AG09319 (cell line): ENCODE measurements at regions not wholly inside any gene's neighbourhood (a gene's known extent, or its start where the extent isn't known, plus 50 kb on each side); places are given as distances from the start of the nearest gene placed in this dataset.

Source experiments
- DNase-seq: peaks from one replicate; pipeline ENCODE4 v3.0.0-alpha.2; 2010; ENCODE audit warnings: low read depth; ENCODE audit errors: extremely low read depth
- TF ChIP-seq, protein P1 (sequence below): IDR thresholded peaks from 2 replicates; pipeline ENCODE4 v1.5.1; 2011; ENCODE audit warnings: low read depth, mild to moderate bottlenecking, inconsistent platforms, low read length, moderate library complexity

DNA sequence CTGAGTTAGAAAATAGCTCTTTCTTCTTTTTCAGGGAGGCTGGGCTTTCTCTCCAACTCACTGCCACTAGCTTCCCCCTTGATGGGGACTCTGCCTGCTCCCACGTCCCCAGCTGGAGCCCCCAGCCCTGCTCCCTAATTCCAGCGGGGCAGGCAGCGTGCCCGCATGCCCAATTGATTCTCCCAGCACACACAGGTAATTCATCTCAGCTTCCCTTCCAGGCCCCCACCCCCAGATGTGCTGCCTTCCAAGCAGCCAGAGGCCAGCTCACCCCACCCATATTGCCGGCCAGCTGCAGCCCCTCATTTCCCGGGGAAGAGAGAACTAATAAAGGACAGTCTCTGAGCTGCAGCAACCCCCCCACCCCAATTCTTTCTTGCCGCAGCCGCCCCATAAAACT, 69.8 kb downstream of the EFNB1 start:
- TF ChIP-seq, protein P1, sequence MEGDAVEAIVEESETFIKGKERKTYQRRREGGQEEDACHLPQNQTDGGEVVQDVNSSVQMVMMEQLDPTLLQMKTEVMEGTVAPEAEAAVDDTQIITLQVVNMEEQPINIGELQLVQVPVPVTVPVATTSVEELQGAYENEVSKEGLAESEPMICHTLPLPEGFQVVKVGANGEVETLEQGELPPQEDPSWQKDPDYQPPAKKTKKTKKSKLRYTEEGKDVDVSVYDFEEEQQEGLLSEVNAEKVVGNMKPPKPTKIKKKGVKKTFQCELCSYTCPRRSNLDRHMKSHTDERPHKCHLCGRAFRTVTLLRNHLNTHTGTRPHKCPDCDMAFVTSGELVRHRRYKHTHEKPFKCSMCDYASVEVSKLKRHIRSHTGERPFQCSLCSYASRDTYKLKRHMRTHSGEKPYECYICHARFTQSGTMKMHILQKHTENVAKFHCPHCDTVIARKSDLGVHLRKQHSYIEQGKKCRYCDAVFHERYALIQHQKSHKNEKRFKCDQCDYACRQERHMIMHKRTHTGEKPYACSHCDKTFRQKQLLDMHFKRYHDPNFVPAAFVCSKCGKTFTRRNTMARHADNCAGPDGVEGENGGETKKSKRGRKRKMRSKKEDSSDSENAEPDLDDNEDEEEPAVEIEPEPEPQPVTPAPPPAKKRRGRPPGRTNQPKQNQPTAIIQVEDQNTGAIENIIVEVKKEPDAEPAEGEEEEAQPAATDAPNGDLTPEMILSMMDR, result no peak
- no peak for DNase-seq

DNA sequence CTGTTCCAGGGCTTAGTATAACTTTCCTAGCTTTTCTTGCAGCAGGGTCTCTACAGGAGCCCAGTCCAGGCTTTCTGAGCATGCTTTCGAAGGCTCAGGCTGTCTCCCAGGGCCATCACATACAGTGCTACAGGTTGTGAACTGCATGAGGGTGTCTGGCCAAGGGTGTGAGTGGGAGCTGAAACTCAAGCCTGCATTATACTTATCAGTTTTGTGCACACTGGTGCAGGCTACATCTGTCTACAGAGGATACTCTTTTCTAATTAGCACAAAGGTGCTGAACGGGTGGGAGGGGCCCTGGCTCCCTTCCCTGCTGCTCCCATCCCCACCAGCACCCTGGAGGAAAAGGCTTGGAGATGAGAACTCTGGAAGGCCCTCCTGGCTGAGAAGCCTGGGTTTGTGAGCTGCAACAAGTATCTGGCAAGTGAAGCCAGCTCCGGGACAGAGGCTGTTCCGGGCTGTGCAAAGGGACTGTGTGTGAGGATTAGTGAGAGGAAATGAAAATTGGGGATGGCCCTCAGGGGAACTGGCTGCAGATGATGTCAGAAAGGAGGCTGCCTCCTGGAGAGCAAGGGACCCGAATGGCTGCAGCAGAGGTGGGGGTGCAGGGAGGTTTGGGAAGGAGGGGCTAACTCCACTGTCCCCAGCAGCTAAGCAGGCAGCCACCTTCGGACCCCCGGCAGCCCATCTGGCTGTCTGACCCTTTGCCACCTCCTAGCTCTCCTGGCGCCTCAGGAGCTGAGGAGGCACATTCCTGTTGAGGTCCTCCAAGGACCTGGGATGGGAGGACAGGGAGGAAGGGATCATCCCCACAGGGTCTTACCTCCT, 68.5 kb downstream of the EFNB1 start:
- TF ChIP-seq, protein P1, result no peak
- DNase-seq, result no peak

DNA sequence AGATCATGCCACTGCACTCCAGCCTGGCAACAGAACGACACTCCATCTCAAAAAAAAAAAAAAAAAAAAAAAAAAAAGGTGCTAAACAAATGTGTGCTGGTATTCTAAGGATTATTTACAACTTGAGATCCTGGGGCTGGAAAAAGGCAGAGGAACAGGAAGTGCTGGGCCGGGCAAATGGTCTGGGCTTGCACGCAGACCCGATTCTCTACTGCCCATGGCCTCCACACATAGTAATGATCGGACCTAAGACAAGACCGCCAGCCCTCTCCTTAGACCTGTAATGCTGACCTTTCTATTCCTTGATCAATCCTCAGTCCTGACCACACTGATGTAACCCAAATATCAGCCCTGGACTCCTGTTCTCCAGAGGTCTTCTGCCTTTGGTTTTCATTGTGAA, 67.8 kb downstream of the EFNB1 start:
- TF ChIP-seq, protein P1, result no peak
- DNase-seq, result no peak

DNA sequence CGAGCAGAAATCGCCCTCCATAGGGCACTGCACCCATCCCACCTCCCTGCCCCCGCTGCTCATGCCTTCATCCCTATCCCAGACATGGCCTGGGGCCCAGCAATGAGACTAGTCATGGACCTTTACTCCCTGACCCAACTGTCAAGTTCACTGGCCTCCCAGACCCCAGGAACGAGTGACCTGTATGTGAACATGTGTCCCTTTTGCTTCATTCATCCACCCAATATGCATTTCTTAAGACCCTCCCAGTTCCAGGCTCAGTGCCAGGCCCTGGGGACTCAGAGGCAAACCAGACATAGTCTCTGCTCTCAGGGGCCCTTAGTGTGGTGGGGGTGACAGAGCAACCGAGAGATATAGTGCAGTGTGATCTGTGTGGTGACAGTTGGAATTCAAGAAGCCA, 67.0 kb downstream of the EFNB1 start:
- no peak for DNase-seq
- TF ChIP-seq, protein P1, result no peak

DNA sequence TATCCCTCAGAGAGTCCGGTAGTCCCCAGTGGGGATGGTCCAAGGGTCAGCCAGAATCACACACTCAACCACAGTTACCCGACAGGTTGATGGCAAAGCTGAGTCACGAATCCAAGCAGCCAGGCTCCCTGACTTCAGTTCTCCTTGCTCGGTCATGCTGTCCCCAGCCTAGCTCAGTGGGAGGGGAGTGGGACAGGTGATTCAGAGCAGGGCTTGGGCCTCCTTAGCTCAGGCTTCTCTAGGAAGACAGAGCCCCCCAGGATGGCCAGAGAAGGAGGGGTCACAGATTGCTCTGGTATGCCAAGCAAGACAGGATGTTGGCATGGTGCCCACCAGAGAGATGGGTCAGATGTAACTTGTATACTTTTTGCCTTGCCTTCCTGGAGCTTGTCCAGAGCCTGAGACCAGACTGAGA, 66.5 kb downstream of the EFNB1 start:
- TF ChIP-seq, protein P1, result no peak
- no peak for DNase-seq

DNA sequence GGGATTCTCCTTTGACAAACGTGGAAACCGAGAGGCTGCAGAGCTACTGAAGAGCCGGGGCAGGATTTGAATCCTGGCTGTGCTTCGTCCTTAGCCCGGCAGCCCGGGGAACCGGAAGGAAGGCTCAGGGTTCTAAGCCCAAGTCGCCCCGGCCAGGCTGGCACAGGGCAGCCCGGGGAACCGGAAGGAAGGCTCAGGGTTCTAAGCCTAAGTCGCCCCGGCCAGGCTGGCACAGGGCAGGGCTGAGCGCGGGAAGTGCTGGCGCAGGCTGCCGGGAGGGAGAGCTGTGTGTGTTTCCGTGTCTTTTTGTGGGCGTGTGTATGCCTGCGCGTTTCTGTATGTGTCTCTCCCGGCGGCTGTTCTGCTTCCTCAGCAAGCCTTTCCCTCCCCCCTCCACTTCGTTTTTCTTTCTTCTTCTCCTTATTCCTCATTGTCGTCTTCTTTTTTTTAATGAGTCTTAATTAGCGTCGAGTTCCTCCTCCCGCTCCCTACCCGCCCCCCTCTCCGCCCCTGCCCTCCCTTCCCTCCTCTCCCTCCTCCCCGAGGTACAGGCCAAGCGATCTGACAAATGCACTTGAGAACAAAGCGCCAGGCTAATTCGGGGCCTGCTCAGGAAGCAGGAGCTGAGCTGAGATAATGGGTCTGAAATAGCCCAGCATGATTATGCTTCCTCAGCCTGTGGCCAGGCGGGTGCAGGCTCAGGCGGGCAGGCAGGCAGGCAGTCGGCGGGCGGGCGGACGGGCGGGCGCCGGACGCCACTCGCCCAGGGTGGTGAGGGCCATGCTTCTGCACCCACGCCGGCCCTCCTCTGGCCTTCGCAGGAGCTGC, 65.9 kb downstream of the EFNB1 start:
- DNase-seq, result no peak
- TF ChIP-seq, protein P1, result no peak

DNA sequence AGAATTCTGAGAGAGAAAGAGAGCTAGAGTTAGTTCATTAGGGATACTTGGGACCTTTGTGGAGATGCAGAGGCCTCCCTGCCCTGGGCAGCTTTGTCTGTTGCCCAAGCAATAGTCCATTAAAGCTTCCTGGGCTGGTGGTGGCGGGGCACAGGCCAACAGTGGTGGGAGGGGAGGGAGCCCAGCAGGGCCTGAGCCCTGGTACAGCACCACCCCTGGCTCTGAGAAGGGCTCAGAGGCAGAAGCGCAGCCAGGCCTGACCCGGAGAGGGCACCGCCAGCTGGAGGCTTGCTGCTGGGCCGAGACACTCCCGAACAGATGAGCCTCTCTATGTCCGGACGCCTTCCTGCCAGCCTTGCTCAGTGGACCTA, 65.3 kb downstream of the EFNB1 start:
- TF ChIP-seq, protein P1, result no peak
- DNase-seq, result no peak
